ENCODE measurements at regions not wholly inside any gene's neighbourhood (a gene's known extent, or its start where the extent isn't known, plus 50 kb on each side); places are given as distances from the start of the nearest gene placed in this dataset.

DNA sequence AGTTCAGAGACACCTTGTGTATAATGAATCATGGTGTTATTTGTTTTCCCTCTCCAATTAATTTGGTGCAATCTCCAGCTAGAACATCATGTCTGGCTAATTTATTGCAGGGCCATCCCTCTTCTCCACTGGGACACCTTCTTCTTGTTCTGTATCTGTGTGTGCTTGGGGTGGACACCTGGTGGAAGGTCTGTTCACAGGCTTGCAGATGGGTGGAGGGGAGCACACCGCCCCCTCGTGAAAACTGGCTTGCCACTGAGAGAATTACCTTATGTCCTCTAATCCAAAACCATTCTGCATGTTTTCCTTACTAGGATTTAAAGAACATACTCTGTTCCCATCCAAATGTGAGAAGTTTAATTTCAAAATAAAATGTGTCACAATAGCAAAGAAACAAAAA, 1160.4 kb upstream of the ZEB2 start:
- H3K4me3 ChIP-seq (ENCODE audit: low read depth, low read length): no peak overlapping the region
- TF ChIP-seq, protein P1, sequence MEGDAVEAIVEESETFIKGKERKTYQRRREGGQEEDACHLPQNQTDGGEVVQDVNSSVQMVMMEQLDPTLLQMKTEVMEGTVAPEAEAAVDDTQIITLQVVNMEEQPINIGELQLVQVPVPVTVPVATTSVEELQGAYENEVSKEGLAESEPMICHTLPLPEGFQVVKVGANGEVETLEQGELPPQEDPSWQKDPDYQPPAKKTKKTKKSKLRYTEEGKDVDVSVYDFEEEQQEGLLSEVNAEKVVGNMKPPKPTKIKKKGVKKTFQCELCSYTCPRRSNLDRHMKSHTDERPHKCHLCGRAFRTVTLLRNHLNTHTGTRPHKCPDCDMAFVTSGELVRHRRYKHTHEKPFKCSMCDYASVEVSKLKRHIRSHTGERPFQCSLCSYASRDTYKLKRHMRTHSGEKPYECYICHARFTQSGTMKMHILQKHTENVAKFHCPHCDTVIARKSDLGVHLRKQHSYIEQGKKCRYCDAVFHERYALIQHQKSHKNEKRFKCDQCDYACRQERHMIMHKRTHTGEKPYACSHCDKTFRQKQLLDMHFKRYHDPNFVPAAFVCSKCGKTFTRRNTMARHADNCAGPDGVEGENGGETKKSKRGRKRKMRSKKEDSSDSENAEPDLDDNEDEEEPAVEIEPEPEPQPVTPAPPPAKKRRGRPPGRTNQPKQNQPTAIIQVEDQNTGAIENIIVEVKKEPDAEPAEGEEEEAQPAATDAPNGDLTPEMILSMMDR (IDR thresholded peaks at IDR 0.05; ENCODE audit: control insufficient read depth, extremely low read depth, insufficient read depth): no peak
- DNase-seq (ENCODE audit: low read depth): no peak

DNA sequence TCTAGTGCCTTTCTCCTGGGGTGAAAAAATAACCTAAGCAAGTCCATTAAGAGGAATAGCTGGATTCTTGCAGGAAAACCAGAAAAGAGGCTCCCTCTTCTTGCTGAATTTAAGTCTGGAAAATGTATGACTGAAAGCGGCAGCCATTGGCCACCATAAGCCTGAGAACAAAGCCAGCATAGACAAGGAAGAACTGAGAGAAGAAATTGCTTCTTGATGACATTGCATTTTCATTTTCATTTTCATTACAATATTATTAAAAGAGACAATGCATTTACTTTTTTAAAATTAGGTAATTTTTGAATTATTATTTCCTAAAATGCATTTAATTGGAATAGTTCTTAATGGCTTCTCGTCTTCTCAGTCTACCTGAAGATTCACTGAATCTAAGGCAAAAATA, 1157.5 kb upstream of the ZEB2 start:
- H3K4me3 ChIP-seq (ENCODE audit: low read depth, low read length): no peak overlapping the region
- no peak for DNase-seq (ENCODE audit: low read depth)
- TF ChIP-seq, protein P1 (IDR thresholded peaks at IDR 0.05; ENCODE audit: control insufficient read depth, extremely low read depth, insufficient read depth): no peak

DNA sequence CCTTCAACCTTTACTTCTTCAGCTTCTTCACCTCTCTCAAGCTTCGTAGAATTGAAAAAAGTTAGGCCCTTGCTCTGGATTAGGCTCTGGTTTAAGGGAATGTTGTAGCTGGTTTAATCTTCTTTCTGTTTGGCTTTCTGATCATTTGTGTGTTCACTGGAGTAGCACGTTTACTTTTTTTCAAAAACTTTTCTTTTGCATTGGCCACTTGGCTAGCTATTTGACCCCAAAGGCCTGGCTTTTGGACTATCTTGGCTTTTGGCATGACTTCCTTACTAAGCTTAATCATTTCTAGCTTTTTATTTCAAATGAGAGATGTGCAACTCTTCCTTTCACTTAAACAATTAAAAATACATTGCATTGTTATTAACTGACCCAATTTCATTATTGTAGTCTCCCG, 1154.8 kb upstream of the ZEB2 start:
- DNase-seq (ENCODE audit: low read depth): no peak
- H3K4me3 ChIP-seq (ENCODE audit: low read depth, low read length): no peak overlapping the region
- TF ChIP-seq, protein P1 (IDR thresholded peaks at IDR 0.05; ENCODE audit: control insufficient read depth, extremely low read depth, insufficient read depth): no peak

DNA sequence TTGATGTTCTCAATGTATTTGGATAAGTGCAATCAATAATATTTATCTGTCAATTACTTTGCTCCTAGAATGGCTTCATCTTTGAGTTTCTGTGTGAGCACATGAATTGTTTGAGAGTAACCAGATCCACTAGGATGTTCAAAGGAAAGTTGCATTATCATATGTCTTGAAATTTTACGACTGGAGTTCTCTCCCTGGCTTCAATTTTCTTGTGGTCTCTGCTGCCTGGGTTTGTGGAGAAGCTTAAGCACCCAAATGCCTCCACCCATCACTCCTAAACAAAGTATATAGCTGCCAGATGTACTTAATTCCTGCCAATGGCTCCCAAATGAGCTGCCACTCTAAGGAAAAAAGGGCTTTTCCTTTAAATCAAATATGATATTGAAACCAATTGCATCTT, 1149.4 kb upstream of the ZEB2 start:
- TF ChIP-seq, protein P1 (IDR thresholded peaks at IDR 0.05; ENCODE audit: control insufficient read depth, extremely low read depth, insufficient read depth): no peak
- no peak overlapping the region for H3K4me3 ChIP-seq (ENCODE audit: low read depth, low read length)
- DNase-seq (ENCODE audit: low read depth): no peak

DNA sequence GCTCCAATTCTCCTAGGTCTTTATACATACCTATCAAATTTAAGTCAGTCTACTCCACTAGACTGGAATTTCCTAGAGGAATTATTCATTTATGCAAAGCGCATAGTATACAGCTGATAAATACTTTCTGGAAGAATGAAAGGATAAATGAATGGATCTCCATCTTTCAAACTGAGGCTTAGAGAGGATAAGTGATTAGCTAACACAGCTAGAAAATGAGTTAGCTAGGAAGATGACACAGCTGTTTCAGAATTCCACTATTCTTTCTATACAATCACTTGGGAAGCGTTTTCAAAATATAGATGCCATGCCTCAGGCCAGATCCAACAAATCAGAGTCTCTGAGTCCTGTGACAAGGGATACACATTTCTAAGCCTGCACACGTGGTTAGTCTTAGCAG, 1146.6 kb upstream of the ZEB2 start:
- TF ChIP-seq, protein P1 (IDR thresholded peaks at IDR 0.05; ENCODE audit: control insufficient read depth, extremely low read depth, insufficient read depth): no peak
- no peak overlapping the region for H3K4me3 ChIP-seq (ENCODE audit: low read depth, low read length)
- DNase-seq (ENCODE audit: low read depth): no peak

DNA sequence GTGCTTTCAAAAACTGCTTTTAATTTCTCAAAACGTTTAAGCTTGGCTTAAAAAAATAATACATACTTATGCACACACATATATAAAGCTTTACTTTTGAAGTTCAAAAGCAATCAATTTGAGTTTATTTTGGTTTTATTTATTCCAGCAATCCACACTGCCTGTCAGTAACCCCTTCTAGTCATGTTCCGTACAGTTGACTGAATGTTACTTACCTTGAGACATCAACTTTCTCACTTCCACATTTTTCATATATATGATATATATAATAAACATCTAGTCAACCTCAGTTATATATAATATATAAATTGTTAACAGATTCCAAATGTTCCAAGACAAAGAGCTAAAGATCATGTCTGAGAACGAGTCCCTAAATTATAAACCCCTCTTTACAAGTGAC, 1137.3 kb upstream of the ZEB2 start:
- DNase-seq (ENCODE audit: low read depth): no peak
- TF ChIP-seq, protein P1 (IDR thresholded peaks at IDR 0.05; ENCODE audit: control insufficient read depth, extremely low read depth, insufficient read depth): no peak
- no peak overlapping the region for H3K4me3 ChIP-seq (ENCODE audit: low read depth, low read length)

DNA sequence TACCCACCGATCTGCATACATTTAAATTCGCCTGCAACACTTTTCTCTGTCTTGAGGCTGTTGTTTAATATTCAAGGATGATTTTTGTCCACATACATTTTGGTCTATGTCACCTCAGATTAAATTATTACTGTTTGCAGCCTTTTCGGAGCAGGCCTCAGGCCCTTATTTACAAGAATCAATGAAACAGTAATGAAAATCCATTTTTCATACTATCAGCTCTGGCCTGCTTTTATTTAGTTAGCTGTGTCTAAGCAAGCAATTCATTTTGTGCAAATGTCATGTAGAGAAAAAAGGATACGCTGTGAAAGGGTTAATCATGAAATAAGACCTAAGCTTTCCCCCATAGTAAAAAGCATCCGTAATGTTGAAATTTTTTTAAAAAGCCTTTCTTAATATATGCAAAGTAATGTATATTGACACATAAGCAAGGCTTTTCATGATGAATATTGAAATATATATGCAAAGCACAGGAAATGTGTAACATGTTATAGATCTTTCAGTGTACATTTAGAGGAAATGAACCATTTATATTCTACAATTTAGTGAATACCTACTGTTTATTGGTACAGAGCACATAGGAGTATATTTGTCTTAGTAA, 1135.3 kb upstream of the ZEB2 start:
- no peak overlapping the region for H3K4me3 ChIP-seq (ENCODE audit: low read depth, low read length)
- DNase-seq (ENCODE audit: low read depth): no peak
- TF ChIP-seq, protein P1 (IDR thresholded peaks at IDR 0.05; ENCODE audit: control insufficient read depth, extremely low read depth, insufficient read depth): no peak
